ENCODE measurements at regions not wholly inside any gene's neighbourhood (a gene's known extent, or its start where the extent isn't known, plus 50 kb on each side); places are given as distances from the start of the nearest gene placed in this dataset.
"Not testable (repeated sequence)": the region's sequence is repeated elsewhere in the genome, so short reads cannot be mapped to it uniquely, and the experiment has no call there.

DNA sequence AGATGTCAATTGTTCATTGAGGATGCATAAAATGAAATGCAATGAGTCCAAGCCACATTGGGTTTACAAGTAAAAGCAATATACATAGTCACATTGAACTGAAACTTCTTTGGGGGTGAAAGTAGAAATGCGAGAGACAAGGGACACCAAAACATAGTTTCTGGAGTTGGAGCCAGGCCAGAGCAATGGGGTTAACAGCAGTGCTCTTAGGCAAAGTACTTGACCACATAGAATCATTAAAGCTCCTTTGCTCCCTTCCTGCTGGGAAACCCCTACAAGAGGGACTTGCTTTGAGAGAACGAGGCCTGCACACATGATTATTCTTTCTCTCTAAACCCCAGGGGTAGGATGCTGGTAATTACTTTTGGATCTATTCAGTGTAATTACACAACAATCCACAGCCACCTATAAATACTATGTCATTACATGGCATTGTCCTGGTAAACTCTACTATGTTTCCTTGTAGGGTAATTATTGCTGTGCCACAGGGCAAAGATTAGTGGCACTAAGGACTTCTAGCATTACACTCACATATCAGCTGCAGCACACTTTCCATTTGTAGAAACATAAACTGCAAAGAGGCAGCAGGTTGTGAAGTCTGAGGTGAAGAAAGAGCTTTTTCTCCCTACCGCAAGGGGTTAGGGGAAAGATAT is 421.6 kb upstream of the PBX1 start:
- no peak for DNase-seq (ENCODE audit: extremely low spot score)
- POLR2A ChIA-PET: no interaction called here
- no peak for TF ChIP-seq ELF4 (IDR thresholded peaks at IDR 0.05)
- TF ChIP-seq FOXA1 (IDR thresholded peaks at IDR 0.05): no peak
- TF ChIP-seq FOXK2 (IDR thresholded peaks at IDR 0.05): no peak
- TF ChIP-seq SUZ12 (IDR thresholded peaks at IDR 0.05): no peak
- TF ChIP-seq ZNF384 (IDR thresholded peaks at IDR 0.05): no peak
- CTCF ChIA-PET: no interaction called here

DNA sequence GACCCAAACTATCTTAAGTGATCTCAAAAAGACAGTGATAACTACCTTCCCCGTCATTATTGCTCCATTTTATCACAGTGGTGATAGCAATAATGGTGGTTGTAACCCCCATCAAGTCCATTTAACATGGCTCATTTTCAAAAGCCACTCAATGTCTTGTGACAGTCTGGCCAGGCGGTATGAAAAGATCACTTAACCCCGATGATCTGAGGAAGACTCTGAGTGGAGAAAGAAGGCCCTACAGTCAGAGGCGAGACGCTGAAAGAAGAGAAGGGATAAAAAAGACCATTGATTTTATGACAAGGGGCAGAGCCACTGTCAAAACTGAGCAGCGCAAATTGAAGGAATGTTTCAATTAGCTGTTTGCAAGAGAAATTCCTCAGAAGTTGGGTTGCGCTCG is 417.2 kb upstream of the PBX1 start:
- no peak for TF ChIP-seq LEF1 (IDR thresholded peaks at IDR 0.05; ENCODE audit: borderline replicate concordance)
- TF ChIP-seq SUZ12 (IDR thresholded peaks at IDR 0.05): no peak
- no peak for TF ChIP-seq ARNT (IDR thresholded peaks at IDR 0.05)
- TF ChIP-seq TARDBP (IDR thresholded peaks at IDR 0.05): no peak
- TF ChIP-seq ZNF384 (IDR thresholded peaks at IDR 0.05): no peak
- TF ChIP-seq CTBP1 (IDR thresholded peaks at IDR 0.05; ENCODE audit: borderline replicate concordance): no peak
- no peak for TF ChIP-seq HDGF (IDR thresholded peaks at IDR 0.05; ENCODE audit: borderline replicate concordance)
- no peak for TF ChIP-seq FOXM1 (IDR thresholded peaks at IDR 0.05; ENCODE audit: borderline replicate concordance)
- TF ChIP-seq, protein P1, sequence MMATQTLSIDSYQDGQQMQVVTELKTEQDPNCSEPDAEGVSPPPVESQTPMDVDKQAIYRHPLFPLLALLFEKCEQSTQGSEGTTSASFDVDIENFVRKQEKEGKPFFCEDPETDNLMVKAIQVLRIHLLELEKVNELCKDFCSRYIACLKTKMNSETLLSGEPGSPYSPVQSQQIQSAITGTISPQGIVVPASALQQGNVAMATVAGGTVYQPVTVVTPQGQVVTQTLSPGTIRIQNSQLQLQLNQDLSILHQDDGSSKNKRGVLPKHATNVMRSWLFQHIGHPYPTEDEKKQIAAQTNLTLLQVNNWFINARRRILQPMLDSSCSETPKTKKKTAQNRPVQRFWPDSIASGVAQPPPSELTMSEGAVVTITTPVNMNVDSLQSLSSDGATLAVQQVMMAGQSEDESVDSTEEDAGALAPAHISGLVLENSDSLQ (IDR thresholded peaks at IDR 0.05): no peak
- no peak for DNase-seq (ENCODE audit: extremely low spot score)
- ChIA-PET CTCF (no interaction called here), POLR2A (no interaction called here)

GRCh38 chr1:164154622-164155021 is 404.4 kb upstream of the PBX1 start:
- ChIA-PET CTCF (no interaction called here), POLR2A (no interaction called here)
- TF ChIP-seq SUZ12 (IDR thresholded peaks at IDR 0.05): no peak
- no peak for TF ChIP-seq TARDBP (IDR thresholded peaks at IDR 0.05)
- no peak for TF ChIP-seq LEF1 (IDR thresholded peaks at IDR 0.05; ENCODE audit: borderline replicate concordance)
- TF ChIP-seq, protein P1 (IDR thresholded peaks at IDR 0.05): no peak
- TF ChIP-seq NFRKB (IDR thresholded peaks at IDR 0.05): no peak
- no peak for TF ChIP-seq CTBP1 (IDR thresholded peaks at IDR 0.05; ENCODE audit: borderline replicate concordance)
- TF ChIP-seq FOXM1 (IDR thresholded peaks at IDR 0.05; ENCODE audit: borderline replicate concordance): no peak
- TF ChIP-seq ARNT (IDR thresholded peaks at IDR 0.05): no peak
- no peak for TF ChIP-seq ELF4 (IDR thresholded peaks at IDR 0.05)
- TF ChIP-seq HDGF (IDR thresholded peaks at IDR 0.05; ENCODE audit: borderline replicate concordance): no peak
- TF ChIP-seq L3MBTL2 (conservative IDR thresholded peaks at IDR 0.05): no peak
- TF ChIP-seq BHLHE40 (IDR thresholded peaks at IDR 0.05; ENCODE audit: borderline replicate concordance): no peak
- TF ChIP-seq FOXA1 (IDR thresholded peaks at IDR 0.05): no peak
- no peak for TF ChIP-seq ZNF384 (IDR thresholded peaks at IDR 0.05)
- TF ChIP-seq FOXK2 (IDR thresholded peaks at IDR 0.05): no peak
- TF ChIP-seq SP1 (IDR thresholded peaks at IDR 0.05): no peak
- no peak for DNase-seq (ENCODE audit: extremely low spot score)

DNA sequence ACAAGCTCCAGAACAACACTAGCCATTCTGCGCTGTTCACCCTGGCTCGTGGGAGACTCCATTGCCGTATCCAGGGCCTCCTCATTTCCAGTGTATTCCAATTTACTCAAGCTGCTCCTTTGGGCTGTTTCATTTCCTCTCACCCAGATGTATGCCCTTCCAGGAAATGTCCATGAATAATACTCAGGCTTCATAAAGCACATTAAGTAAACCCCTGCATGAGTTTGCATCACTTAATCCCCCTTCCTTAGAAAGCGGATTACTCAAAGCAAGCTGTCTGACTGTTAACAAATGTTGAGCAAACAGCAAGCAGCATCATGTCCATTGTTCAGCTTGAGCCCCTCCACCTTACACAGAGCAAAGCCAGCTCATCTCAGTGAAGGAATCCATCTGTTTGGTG is 403.6 kb upstream of the PBX1 start:
- ChIA-PET POLR2A (no interaction called here), CTCF (no interaction called here)
- TF ChIP-seq BHLHE40 (IDR thresholded peaks at IDR 0.05; ENCODE audit: borderline replicate concordance) (no peak), LEF1 (IDR thresholded peaks at IDR 0.05; ENCODE audit: borderline replicate concordance) (no peak), NFRKB (IDR thresholded peaks at IDR 0.05) (no peak), CTBP1 (IDR thresholded peaks at IDR 0.05; ENCODE audit: borderline replicate concordance) (no peak), FOXK2 (IDR thresholded peaks at IDR 0.05) (no peak), SUZ12 (IDR thresholded peaks at IDR 0.05) (no peak), FOXA1 (IDR thresholded peaks at IDR 0.05) (no peak), SP1 (IDR thresholded peaks at IDR 0.05) (no peak), TARDBP (IDR thresholded peaks at IDR 0.05) (no peak), ZNF384 (IDR thresholded peaks at IDR 0.05) (no peak), ELF4 (IDR thresholded peaks at IDR 0.05) (no peak), ARNT (IDR thresholded peaks at IDR 0.05) (no peak), FOXM1 (IDR thresholded peaks at IDR 0.05; ENCODE audit: borderline replicate concordance) (no peak), L3MBTL2 (conservative IDR thresholded peaks at IDR 0.05) (no peak)
- TF ChIP-seq, protein P1 (IDR thresholded peaks at IDR 0.05): no peak
- DNase-seq (ENCODE audit: extremely low spot score): no peak

GRCh38 chr1:164163289-164163849 is 395.6 kb upstream of the PBX1 start:
- POLR2A ChIA-PET: no interaction called here
- CTCF ChIA-PET: interaction anchor here (0.5 kb wide), 1 partner anchor 623 kb away, joined by 3 read pairs; no protein-coding TSS in a partner anchor
- no peak for DNase-seq (ENCODE audit: extremely low spot score)
- TF ChIP-seq SP1 (IDR thresholded peaks at IDR 0.05) (no peak), TARDBP (IDR thresholded peaks at IDR 0.05) (no peak), HDGF (IDR thresholded peaks at IDR 0.05; ENCODE audit: borderline replicate concordance) (no peak), FOXM1 (IDR thresholded peaks at IDR 0.05; ENCODE audit: borderline replicate concordance) (no peak), NFRKB (IDR thresholded peaks at IDR 0.05) (no peak)

DNA sequence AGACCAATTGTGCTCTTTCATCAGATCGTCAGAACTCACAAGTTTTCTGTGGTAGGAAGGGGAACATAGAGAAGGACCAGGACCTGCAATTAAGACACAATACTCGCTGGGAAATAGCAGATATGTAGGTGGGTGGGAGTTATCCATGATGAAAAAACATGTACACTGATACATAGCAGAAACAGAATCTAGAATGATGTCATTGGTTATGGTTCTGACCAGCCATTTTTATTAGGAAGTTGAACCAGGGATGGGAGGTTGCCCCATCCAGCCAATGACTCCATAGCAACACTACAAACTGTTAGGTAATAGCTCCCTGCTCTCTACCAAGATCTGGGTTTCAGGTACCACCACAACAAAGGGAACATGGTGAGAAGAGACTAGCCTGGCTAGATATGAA is 393.5 kb upstream of the PBX1 start:
- no peak for TF ChIP-seq TARDBP (IDR thresholded peaks at IDR 0.05)
- no peak for TF ChIP-seq LEF1 (IDR thresholded peaks at IDR 0.05; ENCODE audit: borderline replicate concordance)
- TF ChIP-seq ARNT (IDR thresholded peaks at IDR 0.05): no peak
- TF ChIP-seq SP1 (IDR thresholded peaks at IDR 0.05): no peak
- TF ChIP-seq FOXA1 (IDR thresholded peaks at IDR 0.05): no peak
- TF ChIP-seq NFRKB (IDR thresholded peaks at IDR 0.05): no peak
- no peak for TF ChIP-seq FOXK2 (IDR thresholded peaks at IDR 0.05)
- TF ChIP-seq CTBP1 (IDR thresholded peaks at IDR 0.05; ENCODE audit: borderline replicate concordance): no peak
- no peak for TF ChIP-seq FOXM1 (IDR thresholded peaks at IDR 0.05; ENCODE audit: borderline replicate concordance)
- TF ChIP-seq ZNF384 (IDR thresholded peaks at IDR 0.05): no peak
- TF ChIP-seq BHLHE40 (IDR thresholded peaks at IDR 0.05; ENCODE audit: borderline replicate concordance): no peak
- TF ChIP-seq ELF4 (IDR thresholded peaks at IDR 0.05): no peak
- TF ChIP-seq, protein P1 (IDR thresholded peaks at IDR 0.05): no peak
- ChIA-PET CTCF (no interaction called here), POLR2A (no interaction called here)
- DNase-seq (ENCODE audit: extremely low spot score): no peak

DNA sequence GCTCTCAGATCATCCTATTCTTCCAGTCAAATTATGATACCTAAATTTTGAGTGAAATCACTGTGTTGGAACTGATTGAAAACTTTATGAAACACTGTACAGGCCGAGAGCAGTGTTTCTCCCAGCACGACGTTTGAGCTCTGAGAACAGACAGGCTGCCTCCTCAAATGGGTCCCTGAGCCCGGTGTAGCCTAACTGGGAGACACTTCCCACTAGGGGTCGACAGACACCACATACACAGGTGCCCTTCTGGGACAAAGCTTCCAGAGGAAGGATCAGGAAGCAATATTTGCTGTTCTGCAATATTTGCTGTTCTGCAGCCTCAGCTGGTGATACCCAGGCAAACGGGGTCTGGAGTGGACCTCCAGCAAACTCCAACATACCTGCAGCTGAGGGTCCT is 392.5 kb upstream of the PBX1 start:
- POLR2A ChIA-PET: not testable (repeated sequence)
- CTCF ChIA-PET: interaction anchor here (0.8 to 1.1 kb wide), 3 partner anchors 537 to 907 kb away, joined by 3 read pairs; no protein-coding TSS in a partner anchor
- DNase-seq (ENCODE audit: extremely low spot score): peak; percentile 24
